ENCODE measurements at regions not wholly inside any gene's neighbourhood (a gene's known extent, or its start where the extent isn't known, plus 50 kb on each side); places are given as distances from the start of the nearest gene placed in this dataset.
A peak's percentile ranks its signal among the peaks of the same experiment; 100 is the strongest.

- intact Hi-C loops (cut with DNase I): no loop called here
- DNase-seq: peak in 1 of 10 donors; percentile 16
Measured at GRCh38 chr9:129511285-129511900, 109.5 kb downstream of the C9orf50 start.

- intact Hi-C loops (cut with DNase I): no loop called here
- DNase-seq: peak in 1 of 10 donors; percentile 2
Measured at GRCh38 chr9:129509533-129509928, 111.4 kb downstream of the C9orf50 start.

- intact Hi-C loops (cut with DNase I): no loop called here
- peak in 1 of 10 donors; percentile 29 for DNase-seq
Measured at GRCh38 chr9:129507805-129508204, 113.1 kb downstream of the C9orf50 start.

- intact Hi-C loops (cut with DNase I): no loop called here
- peak in 2 of 10 donors; percentile 50 to 57 for DNase-seq
Measured at GRCh38 chr9:129506892-129507291, 114.0 kb downstream of the C9orf50 start.

GRCh38 chr9:129506041-129506440 is 114.9 kb downstream of the C9orf50 start:
- intact Hi-C loops (cut with DNase I): no loop called here
- peak in 3 of 10 donors; percentile 19 to 58 (median 40) for DNase-seq

GRCh38 chr9:129505270-129505902 is 115.5 kb downstream of the C9orf50 start:
- DNase-seq: peak in 2 of 10 donors; percentile 62 to 71
- intact Hi-C loops (cut with DNase I): no loop called here

GRCh38 chr9:129504404-129504803 is 116.5 kb downstream of the C9orf50 start:
- intact Hi-C loops (cut with DNase I): loop anchor here (5.0 kb wide), 1 partner anchor 43 kb away; no protein-coding TSS in a partner anchor

GRCh38 chr9:129501771-129502319 is 119.1 kb downstream of the C9orf50 start:
- intact Hi-C loops (cut with DNase I): loop anchor here (5.0 kb wide), 1 partner anchor 45 kb away; no protein-coding TSS in a partner anchor
- DNase-seq: peak in 1 of 10 donors; percentile 29

More at GRCh38 chr9:129504404-129504803, 116.5 kb downstream of the C9orf50 start:
- peak in 1 of 10 donors; percentile 43 for DNase-seq

- peak in 2 of 10 donors; percentile 23 to 52 for DNase-seq
- intact Hi-C loops (cut with DNase I): loop anchor here (5.0 kb wide), 1 partner anchor 46 kb away; no protein-coding TSS in a partner anchor
Measured at GRCh38 chr9:129500863-129501770, 119.8 kb downstream of the C9orf50 start.

- peak in 3 of 10 donors; percentile 78 to 89 (median 88) for DNase-seq
- intact Hi-C loops (cut with DNase I): loop anchor here (5.0 kb wide), 1 partner anchor 47 kb away; no protein-coding TSS in a partner anchor
Measured at GRCh38 chr9:129500161-129500862, 120.6 kb downstream of the C9orf50 start.

GRCh38 chr9:129498451-129499384 is 122.2 kb downstream of the C9orf50 start:
- intact Hi-C loops (cut with DNase I): loop anchor here (5.0 kb wide), 3 partner anchors 36 to 321 kb away; partner anchors contain the start of gene IER5L
- DNase-seq: peak in 2 of 10 donors; percentile 64 to 74

- DNase-seq: peak in 2 of 10 donors; percentile 59 to 82
- intact Hi-C loops (cut with DNase I): loop anchor here (5.0 kb wide), 3 partner anchors 36 to 321 kb away; partner anchors contain the start of gene IER5L
Measured at GRCh38 chr9:129497813-129498450, 123.0 kb downstream of the C9orf50 start.

- intact Hi-C loops (cut with DNase I): loop anchor here (5.0 kb wide), 3 partner anchors 35 to 320 kb away; partner anchors contain the start of gene IER5L
- DNase-seq: peak in 9 of 10 donors; percentile 50 to 94 (median 61)
Measured at GRCh38 chr9:129497005-129497812, 123.7 kb downstream of the C9orf50 start.

- intact Hi-C loops (cut with DNase I): loop anchor here (5.0 kb wide), 3 partner anchors 34 to 319 kb away; partner anchors contain the start of gene IER5L
- peak; percentile 92 to 99 (median 96) for DNase-seq
Measured at GRCh38 chr9:129496473-129497004, 124.4 kb downstream of the C9orf50 start.

GRCh38 chr9:129495620-129496472 is 125.1 kb downstream of the C9orf50 start:
- peak; percentile 93 to 99 (median 96) for DNase-seq
- intact Hi-C loops (cut with DNase I): loop anchor here (5.0 kb wide), 3 partner anchors 34 to 319 kb away; partner anchors contain the start of gene IER5L
